SK-N-SH treated with all-trans-retinoic acid at 6 μM for 48 hours (cell line): ENCODE measurements at regions not wholly inside any gene's neighbourhood (a gene's known extent, or its start where the extent isn't known, plus 50 kb on each side); places are given as distances from the start of the nearest gene placed in this dataset.

Source experiments
- ARNTL ChIP-seq: fragments of 450-650 bp; formaldehyde crosslinking; IDR thresholded peaks from 2 replicates; pipeline ENCODE4 v1.5.0; 2020; ENCODE audit warnings: low read depth, mild to moderate bottlenecking, moderate library complexity, borderline replicate concordance
- CSRNP3 ChIP-seq: fragments of 250-450 bp; sonication (Bioruptor Pico); IDR thresholded peaks from 2 replicates; pipeline ENCODE4 v1.5.1; 2021; ENCODE audit warnings: mild to moderate bottlenecking, moderate library complexity
- GLIS3 ChIP-seq: fragments of 250-450 bp; sonication (Bioruptor Pico); IDR thresholded peaks from 2 replicates; pipeline ENCODE4 v1.5.0; 2020; ENCODE audit warnings: mild to moderate bottlenecking, moderate library complexity
- RARB ChIP-seq: fragments of 250-450 bp; sonication (Bioruptor Pico); IDR thresholded peaks from 2 replicates; pipeline ENCODE4 v1.8.0; 2021; ENCODE audit warnings: mild to moderate bottlenecking, moderate library complexity
- TCF4 ChIP-seq: fragments of 250-450 bp; sonication (Bioruptor Pico); IDR thresholded peaks from 2 replicates; pipeline ENCODE4 v1.8.0; 2021; ENCODE audit warnings: mild to moderate bottlenecking, moderate library complexity, borderline replicate concordance
- TOX ChIP-seq: fragments of 250-450 bp; sonication (Bioruptor Pico); IDR thresholded peaks from 2 replicates; pipeline ENCODE4 v1.8.0; 2021; ENCODE audit warnings: mild to moderate bottlenecking, moderate library complexity, borderline replicate concordance
- ZC3H10 ChIP-seq: fragments of 250-450 bp; sonication (Bioruptor Pico); IDR thresholded peaks from 2 replicates; pipeline ENCODE4 v1.5.1; 2021; ENCODE audit warnings: mild to moderate bottlenecking, moderate library complexity
- ZFP30 ChIP-seq: fragments of 450-650 bp; formaldehyde crosslinking; IDR thresholded peaks from 2 replicates; pipeline ENCODE4 v1.5.0; 2022; ENCODE audit warnings: mild to moderate bottlenecking, moderate library complexity
- TF ChIP-seq, protein P1 (sequence below): fragments of 250-450 bp; sonication (Bioruptor Pico); IDR thresholded peaks from 2 replicates; pipeline ENCODE4 v1.8.0; 2020; ENCODE audit warnings: mild to moderate bottlenecking, moderate library complexity, borderline replicate concordance
- TF ChIP-seq, protein P2 (sequence below): fragments of 250-450 bp; sonication (Bioruptor Pico); IDR thresholded peaks from 2 replicates; pipeline ENCODE4 v1.5.0; 2020; ENCODE audit warnings: mild to moderate bottlenecking, moderate library complexity

GRCh38 chrX:36957425-36958328, 50.5 kb upstream of the FAM47C start:
- TF ChIP-seq, protein P1, sequence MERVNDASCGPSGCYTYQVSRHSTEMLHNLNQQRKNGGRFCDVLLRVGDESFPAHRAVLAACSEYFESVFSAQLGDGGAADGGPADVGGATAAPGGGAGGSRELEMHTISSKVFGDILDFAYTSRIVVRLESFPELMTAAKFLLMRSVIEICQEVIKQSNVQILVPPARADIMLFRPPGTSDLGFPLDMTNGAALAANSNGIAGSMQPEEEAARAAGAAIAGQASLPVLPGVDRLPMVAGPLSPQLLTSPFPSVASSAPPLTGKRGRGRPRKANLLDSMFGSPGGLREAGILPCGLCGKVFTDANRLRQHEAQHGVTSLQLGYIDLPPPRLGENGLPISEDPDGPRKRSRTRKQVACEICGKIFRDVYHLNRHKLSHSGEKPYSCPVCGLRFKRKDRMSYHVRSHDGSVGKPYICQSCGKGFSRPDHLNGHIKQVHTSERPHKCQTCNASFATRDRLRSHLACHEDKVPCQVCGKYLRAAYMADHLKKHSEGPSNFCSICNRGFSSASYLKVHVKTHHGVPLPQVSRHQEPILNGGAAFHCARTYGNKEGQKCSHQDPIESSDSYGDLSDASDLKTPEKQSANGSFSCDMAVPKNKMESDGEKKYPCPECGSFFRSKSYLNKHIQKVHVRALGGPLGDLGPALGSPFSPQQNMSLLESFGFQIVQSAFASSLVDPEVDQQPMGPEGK, result no peak
- TF ChIP-seq RARB (CRISPR knock-in tag), result no peak
- no peak for TF ChIP-seq ARNTL (CRISPR knock-in tag)
- TF ChIP-seq TOX (CRISPR knock-in tag), result no peak
- TF ChIP-seq CSRNP3, result no peak
- TF ChIP-seq GLIS3 (CRISPR knock-in tag), result no peak
- TF ChIP-seq ZC3H10 (CRISPR knock-in tag), result no peak
- TF ChIP-seq, protein P2, sequence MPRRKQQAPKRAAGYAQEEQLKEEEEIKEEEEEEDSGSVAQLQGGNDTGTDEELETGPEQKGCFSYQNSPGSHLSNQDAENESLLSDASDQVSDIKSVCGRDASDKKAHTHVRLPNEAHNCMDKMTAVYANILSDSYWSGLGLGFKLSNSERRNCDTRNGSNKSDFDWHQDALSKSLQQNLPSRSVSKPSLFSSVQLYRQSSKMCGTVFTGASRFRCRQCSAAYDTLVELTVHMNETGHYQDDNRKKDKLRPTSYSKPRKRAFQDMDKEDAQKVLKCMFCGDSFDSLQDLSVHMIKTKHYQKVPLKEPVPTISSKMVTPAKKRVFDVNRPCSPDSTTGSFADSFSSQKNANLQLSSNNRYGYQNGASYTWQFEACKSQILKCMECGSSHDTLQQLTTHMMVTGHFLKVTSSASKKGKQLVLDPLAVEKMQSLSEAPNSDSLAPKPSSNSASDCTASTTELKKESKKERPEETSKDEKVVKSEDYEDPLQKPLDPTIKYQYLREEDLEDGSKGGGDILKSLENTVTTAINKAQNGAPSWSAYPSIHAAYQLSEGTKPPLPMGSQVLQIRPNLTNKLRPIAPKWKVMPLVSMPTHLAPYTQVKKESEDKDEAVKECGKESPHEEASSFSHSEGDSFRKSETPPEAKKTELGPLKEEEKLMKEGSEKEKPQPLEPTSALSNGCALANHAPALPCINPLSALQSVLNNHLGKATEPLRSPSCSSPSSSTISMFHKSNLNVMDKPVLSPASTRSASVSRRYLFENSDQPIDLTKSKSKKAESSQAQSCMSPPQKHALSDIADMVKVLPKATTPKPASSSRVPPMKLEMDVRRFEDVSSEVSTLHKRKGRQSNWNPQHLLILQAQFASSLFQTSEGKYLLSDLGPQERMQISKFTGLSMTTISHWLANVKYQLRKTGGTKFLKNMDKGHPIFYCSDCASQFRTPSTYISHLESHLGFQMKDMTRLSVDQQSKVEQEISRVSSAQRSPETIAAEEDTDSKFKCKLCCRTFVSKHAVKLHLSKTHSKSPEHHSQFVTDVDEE, result no peak
- TF ChIP-seq TCF4, result no peak
- no peak for TF ChIP-seq ZFP30
